ENCODE measurements at regions not wholly inside any gene's neighbourhood (a gene's known extent, or its start where the extent isn't known, plus 50 kb on each side); places are given as distances from the start of the nearest gene placed in this dataset.

DNA sequence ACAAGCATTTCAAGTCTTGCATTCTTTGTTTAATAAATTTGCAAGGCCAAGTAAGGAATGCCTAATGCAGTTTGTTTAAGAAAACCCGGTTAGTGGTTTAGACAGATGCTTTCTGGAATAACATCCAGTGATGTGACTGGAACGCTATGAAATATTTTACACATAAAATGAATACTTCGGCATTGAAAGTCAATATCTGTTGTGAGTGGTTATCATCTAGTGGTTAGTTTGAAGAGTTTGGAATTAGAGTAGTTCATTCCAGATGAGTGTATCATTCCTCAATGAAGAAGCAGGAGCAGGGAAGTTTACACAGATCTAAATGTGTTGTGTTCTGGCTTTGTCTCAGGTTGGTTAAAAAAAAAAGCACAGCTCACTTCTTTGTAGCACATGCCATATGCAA is 608.0 kb upstream of the PIK3C3 start (continued):
- TF ChIP-seq SP2 (IDR thresholded peaks at IDR 0.05; ENCODE audit: low read length) (no peak), ASH2L (IDR thresholded peaks at IDR 0.05; ENCODE audit: low read length) (no peak), RBBP5 (IDR thresholded peaks at IDR 0.05; ENCODE audit: borderline replicate concordance, low read depth, low read length) (no peak), EZH2 (IDR thresholded peaks at IDR 0.05; ENCODE audit: low read depth, low read length, severe bottlenecking) (no peak), USF2 (IDR thresholded peaks at IDR 0.05; ENCODE audit: low read length) (no peak), POU5F1 (IDR thresholded peaks at IDR 0.05; ENCODE audit: low read depth, low read length) (no peak), HDAC6 (IDR thresholded peaks at IDR 0.05; ENCODE audit: low read depth, low read length) (no peak)
- TF ChIP-seq, protein P1, sequence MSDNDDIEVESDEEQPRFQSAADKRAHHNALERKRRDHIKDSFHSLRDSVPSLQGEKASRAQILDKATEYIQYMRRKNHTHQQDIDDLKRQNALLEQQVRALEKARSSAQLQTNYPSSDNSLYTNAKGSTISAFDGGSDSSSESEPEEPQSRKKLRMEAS (IDR thresholded peaks at IDR 0.05): no peak

Data from H1 (cell line).